Fibroblast of the aortic adventitia (primary cell): ENCODE measurements at regions not wholly inside any gene's neighbourhood (a gene's known extent, or its start where the extent isn't known, plus 50 kb on each side); places are given as distances from the start of the nearest gene placed in this dataset.

ENCODE experiments used
- DNase-seq: peaks from one replicate; pipeline ENCODE4 v3.0.0-alpha.2; 2010; ENCODE audit warnings: low read depth
- H3K4me3 ChIP-seq: 2 replicates; pipeline ENCODE4 v1.5.1; 2011; ENCODE audit warnings: low read depth, mild to moderate bottlenecking, control low read depth, low read length, moderate library complexity
- TF ChIP-seq, protein P1 (sequence below): IDR thresholded peaks from 2 replicates; pipeline ENCODE4 v1.5.1; 2011; ENCODE audit warnings: mild to moderate bottlenecking, low read length, control low read depth, inconsistent platforms; ENCODE audit not compliant: insufficient read depth

DNA sequence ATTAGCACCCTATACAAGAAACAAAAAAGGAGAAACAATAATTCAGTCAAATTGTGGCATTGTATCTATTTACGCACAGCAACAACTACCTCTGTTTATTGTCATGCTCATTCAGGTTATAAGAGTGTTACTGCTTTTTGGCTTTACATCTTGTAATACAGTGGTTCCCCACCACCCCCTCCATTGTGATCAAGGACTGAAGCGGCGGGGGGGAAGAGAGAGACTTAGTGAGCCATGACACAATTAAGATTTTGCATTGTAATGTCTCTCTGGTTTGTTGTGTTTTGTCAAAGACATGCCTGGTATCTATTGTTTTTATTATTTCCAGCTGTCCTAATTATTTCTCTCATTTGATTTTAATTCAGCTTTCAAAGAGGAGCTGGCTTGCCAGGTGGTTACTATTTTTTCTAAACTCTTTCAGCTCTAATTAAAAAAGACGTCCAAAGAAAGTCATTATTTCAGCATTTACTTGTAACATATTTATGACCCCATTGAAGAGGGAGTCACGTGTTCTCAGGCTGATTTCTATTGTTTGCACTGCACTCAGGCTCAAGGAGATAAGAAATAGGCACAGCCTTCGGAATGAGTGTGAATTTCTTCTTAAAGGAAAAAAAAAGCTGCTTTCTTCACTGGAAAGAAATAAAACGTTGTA lies 234.4 kb upstream of the TBL1XR1 start:
- no peak overlapping the region for H3K4me3 ChIP-seq
- TF ChIP-seq, protein P1, sequence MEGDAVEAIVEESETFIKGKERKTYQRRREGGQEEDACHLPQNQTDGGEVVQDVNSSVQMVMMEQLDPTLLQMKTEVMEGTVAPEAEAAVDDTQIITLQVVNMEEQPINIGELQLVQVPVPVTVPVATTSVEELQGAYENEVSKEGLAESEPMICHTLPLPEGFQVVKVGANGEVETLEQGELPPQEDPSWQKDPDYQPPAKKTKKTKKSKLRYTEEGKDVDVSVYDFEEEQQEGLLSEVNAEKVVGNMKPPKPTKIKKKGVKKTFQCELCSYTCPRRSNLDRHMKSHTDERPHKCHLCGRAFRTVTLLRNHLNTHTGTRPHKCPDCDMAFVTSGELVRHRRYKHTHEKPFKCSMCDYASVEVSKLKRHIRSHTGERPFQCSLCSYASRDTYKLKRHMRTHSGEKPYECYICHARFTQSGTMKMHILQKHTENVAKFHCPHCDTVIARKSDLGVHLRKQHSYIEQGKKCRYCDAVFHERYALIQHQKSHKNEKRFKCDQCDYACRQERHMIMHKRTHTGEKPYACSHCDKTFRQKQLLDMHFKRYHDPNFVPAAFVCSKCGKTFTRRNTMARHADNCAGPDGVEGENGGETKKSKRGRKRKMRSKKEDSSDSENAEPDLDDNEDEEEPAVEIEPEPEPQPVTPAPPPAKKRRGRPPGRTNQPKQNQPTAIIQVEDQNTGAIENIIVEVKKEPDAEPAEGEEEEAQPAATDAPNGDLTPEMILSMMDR: no peak
- DNase-seq: peak; percentile 61

DNA sequence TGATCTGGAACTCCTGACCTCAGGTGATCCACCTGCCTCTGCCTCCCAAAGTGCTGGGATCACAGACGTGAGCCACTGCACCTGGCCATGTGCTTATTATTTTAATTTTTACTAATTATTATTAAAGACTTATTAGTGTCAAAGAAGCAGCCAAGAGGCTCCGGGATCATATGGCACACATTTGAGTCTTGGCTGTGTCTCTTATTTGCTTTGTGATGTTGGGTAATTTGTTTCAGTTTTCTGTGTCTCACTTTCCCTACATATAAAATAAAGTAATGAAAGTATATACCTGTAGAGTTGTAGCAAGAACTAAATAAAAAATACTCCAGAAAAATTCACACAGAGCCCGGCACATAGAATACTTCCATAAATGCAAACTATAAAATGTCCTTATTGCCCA lies 238.0 kb upstream of the TBL1XR1 start:
- TF ChIP-seq, protein P1: no peak
- no peak for DNase-seq
- no peak overlapping the region for H3K4me3 ChIP-seq

DNA sequence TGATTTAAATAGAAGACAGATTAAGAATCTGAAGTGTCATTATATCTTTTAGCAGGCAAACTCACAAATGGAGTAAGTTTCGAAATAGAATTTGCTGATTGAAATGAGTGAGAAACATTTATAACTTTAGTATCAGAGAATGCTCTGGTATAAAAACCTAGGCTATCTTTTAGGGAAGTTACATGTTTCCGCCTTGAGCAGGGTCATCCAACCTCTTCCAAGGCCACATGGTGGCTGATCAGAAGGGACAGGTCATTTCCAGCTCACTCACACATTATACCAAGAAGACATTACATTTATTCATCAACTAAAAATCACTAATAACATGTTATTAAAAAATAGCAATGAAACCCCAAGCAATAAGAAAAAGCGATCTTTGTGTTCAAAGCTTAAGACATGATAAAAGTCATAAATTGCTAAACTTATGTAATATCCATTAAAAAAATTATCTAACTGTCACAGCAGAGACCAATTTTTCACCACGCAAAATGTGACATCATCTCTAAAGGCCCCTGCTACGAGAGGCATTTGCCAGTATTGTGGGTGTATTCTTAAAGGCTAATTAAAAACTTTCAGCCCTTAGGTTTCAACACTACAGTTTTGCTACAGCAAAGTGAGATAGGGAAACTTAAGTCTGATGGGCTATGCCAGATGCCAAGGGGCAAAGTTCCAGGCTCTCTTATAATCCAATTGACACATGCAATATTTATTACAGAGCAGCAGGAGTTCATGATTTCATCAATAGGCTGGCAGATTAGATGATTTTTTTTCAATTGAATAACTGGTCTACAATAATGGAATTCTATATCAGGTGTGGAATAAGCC lies 240.4 kb upstream of the TBL1XR1 start:
- TF ChIP-seq, protein P1: no peak
- no peak for DNase-seq
- H3K4me3 ChIP-seq: no peak overlapping the region

DNA sequence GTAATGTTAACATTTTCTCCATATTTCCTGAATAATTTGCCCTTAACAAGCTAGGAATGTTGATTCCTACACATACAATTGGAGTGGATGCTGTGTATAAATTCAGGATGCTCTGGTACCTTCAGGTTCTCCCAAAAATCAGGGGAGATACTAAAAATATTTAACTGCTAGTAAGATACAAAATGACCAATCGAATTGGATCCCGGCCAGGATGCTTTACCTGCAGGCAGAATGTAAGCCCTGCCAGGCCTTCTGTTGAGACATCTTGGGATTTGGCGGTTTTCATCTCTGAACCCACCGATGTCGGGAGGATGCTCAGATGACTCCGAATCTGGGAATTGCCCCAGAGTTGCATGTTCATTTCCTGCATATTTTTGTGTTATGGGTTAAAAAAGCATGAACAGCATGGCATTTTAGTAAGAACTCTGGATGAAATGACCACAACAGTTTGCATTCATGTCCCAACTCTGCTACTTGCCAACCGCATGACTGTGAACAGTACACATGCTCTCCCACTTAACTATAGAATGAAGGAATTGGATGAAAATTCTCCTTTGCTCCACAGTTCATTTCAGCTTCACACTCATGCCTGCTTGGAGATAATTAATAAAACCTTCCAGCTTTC lies 241.4 kb upstream of the TBL1XR1 start:
- DNase-seq: no peak
- no peak overlapping the region for H3K4me3 ChIP-seq
- TF ChIP-seq, protein P1: no peak

DNA sequence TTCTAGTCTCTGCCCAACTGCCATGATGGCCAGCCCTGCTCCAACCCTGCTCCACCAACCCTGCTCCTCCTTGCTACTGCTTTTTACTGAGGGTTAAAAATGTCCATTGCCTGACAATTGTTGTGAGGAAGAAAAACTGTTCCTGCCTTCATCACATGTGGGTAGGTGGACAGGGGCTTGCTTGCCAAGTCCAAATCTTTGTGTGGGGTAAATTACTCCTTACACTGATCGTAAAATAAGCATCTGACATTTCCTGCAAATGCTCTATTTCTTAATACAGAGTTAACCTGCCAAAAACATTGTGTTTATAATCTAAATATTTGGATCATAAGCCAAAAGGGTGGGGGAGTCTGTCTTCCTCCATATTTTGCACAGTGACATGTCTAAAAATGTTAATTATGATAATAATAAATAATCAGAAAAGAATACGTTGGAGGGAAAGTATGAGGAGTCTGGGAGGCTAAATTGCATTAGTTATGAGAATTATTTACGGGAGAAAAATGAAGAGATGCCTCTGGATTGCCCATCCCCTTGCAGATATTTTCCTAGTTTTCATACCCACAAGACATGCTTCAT lies 242.5 kb upstream of the TBL1XR1 start:
- no peak overlapping the region for H3K4me3 ChIP-seq
- TF ChIP-seq, protein P1: no peak
- DNase-seq: peak; percentile 56

DNA sequence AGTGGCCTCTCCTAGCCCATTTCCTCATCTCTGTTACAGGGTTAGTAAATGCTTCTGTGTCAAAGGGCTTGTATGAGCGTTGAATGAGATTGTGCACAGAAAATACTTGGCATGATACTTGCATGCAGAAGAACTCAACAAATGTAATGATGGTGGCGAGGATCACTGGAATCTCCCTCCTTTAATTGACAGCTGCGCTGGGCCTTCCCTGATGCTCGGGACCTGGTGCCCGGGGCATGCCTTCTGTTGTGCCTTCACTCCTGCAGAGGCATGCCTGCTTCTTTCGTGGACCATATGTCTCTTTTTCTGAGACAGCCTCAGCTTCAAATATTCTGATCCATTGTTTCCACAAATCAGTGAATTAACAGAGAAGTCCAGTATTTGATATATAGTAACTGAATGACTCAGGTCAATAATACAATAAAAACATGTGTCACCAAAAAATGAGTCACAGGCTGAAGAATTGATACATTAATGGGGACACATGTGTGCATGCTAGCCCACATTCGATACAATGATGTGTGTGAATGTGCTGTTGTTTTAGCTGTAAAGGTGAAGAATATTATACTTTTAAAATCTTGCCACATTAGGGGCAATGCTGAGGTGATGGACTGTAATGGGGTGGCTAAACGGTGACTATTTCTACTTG lies 243.3 kb upstream of the TBL1XR1 start:
- no peak overlapping the region for H3K4me3 ChIP-seq
- DNase-seq: no peak
- TF ChIP-seq, protein P1: no peak
